Caco-2 (cell line): ENCODE measurements at regions not wholly inside any gene's neighbourhood (a gene's known extent, or its start where the extent isn't known, plus 50 kb on each side); places are given as distances from the start of the nearest gene placed in this dataset.

Source experiments
- BruUV-seq: library from RNA; stranded (reverse); fragments of 400-500 nt; replicated peaks from 2 replicates; lab custom pipeline; 2021; lab: Mats Ljungman, UMichigan
- CTCF ChIA-PET: fragments of 300-600 bp; sonication (Branson Sonifier 250); formaldehyde crosslinking; loops from one replicate; lab custom pipeline; 2022; ENCODE audit warnings: antibody characterized with exemption; lab: Charles Lee
- POLR2A ChIA-PET: fragments of 300-600 bp; sonication (Branson Sonifier 250); formaldehyde crosslinking; loops from one replicate; lab custom pipeline; 2022; ENCODE audit warnings: antibody characterized with exemption; lab: Charles Lee
- DNase-seq, 2 experiments: peaks; one replicate each; pipeline versions ENCODE4 v3.0.0 to v3.0.0-alpha.2; 2020 to 2022
- H3K27me3 ChIP-seq: replicated peaks from 2 replicates; pipeline ENCODE4 v1.6.0; 2011; ENCODE audit warnings: low read length; ENCODE audit not compliant: control insufficient read depth, insufficient read depth
- H3K36me3 ChIP-seq: 2 replicates; pipeline ENCODE4 v1.5.1; 2011; ENCODE audit warnings: low read length; ENCODE audit not compliant: control insufficient read depth, insufficient read depth
- H3K4me1 ChIP-seq: fragments of 250-450 bp; sonication (Bioruptor Pico); 2 replicates; pipeline ENCODE4 v1.5.1; 2020; ENCODE audit warnings: mild to moderate bottlenecking
- H3K4me3 ChIP-seq: 2 replicates; pipeline ENCODE4 v1.5.1; 2011; ENCODE audit warnings: low read depth, mild to moderate bottlenecking, control low read depth, low read length
- H3K9me3 ChIP-seq: fragments of 250-450 bp; sonication (Bioruptor Pico); 2 replicates; pipeline ENCODE4 v1.5.1; 2020; ENCODE audit warnings: mild to moderate bottlenecking, moderate library complexity
- H3K27ac Mint-ChIP-seq: one replicate; pipeline ENCODE4 v1.8.0; 2022; ENCODE audit warnings: mixed read lengths; ENCODE audit not compliant: unreplicated experiment
- H3K27me3 Mint-ChIP-seq: one replicate; pipeline ENCODE4 v1.8.0; 2022; ENCODE audit warnings: mixed read lengths; ENCODE audit not compliant: insufficient read depth, unreplicated experiment
- H3K36me3 Mint-ChIP-seq: one replicate; pipeline ENCODE4 v1.8.0; 2022; ENCODE audit warnings: mild to moderate bottlenecking, mixed read lengths; ENCODE audit not compliant: insufficient read depth, unreplicated experiment
- H3K4me1 Mint-ChIP-seq: one replicate; pipeline ENCODE4 v1.8.0; 2022; ENCODE audit warnings: low read depth, mixed read lengths; ENCODE audit not compliant: unreplicated experiment
- H3K4me3 Mint-ChIP-seq: one replicate; pipeline ENCODE4 v1.8.0; 2022; ENCODE audit warnings: mild to moderate bottlenecking, moderate library complexity, mixed read lengths; ENCODE audit not compliant: unreplicated experiment
- H3K9me3 Mint-ChIP-seq: one replicate; pipeline ENCODE4 v1.8.0; 2022; ENCODE audit warnings: mixed read lengths; ENCODE audit not compliant: unreplicated experiment
- CTCF ChIP-seq, 2 experiments: fragments of 200-600 bp in 1 of 2; IDR thresholded peaks; 1 replicate in 1 of 2; 2 replicates in 1 of 2; pipeline versions ENCODE4 v1.5.1 to v1.8.0; 2011 to 2022; ENCODE audit warnings: antibody characterized with exemption in 1 of 2, control low read depth in 1 of 2, inconsistent platforms in 1 of 2, low read depth in 1 of 2, low read length in 1 of 2, mild to moderate bottlenecking in 1 of 2, moderate library complexity in 1 of 2; ENCODE audit not compliant: insufficient read depth in 1 of 2, severe bottlenecking in 1 of 2, unreplicated experiment in 1 of 2
- intact Hi-C: fragments of 100-400 bp; cut with micrococcal nuclease; formaldehyde crosslinking; loops from one replicate; pipeline ENCODE4 v1.10.0; 2022; ENCODE audit not compliant: unreplicated experiment

DNA sequence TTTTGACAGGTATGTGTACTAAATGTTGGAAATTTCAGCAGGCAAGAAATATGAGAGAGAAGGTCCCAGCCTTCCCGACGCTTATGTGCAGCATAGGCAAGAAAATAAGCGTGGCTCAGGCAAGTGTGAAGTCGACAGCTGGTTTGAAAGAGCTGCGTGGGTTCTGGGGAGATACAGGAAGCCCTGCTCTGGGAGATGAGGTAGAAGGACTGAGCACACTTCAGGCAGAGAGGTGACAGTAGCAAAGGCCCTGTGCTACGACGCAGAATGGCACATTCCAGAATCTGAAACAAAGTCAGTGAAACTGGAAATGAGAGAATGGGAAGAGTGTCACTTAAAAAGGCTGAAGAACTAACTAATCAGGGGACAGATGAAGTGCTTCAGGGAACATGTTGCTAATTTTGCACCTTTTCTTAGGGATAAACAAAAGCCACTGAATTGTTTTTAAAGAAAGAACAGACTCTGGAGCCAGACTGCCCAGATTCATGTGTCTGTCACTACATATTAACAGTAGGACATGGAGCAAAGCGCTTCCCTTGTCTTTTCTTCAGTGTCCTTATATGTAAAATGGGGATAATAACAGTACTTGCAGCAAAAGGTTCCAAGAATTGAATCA lies 160.1 kb downstream of the SPRY2 start:
- Mint-ChIP-seq H3K27ac (no peak overlapping the region), H3K36me3 (no peaks in the 10 kb centered on the region), H3K9me3 (peaks cover 10% of the 10 kb centered on the region), H3K4me3 (no peak overlapping the region), H3K27me3 (no peaks in the 10 kb centered on the region), H3K4me1 (peaks cover 10% of the 10 kb centered on the region)
- no TSS peak for BruUV-seq
- Histone ChIP-seq H3K36me3 (no peaks in the 10 kb centered on the region), H3K4me3 (no peak overlapping the region), H3K4me1 (no peaks in the 10 kb centered on the region), H3K9me3 (no peaks in the 10 kb centered on the region), H3K27me3 (no peaks in the 10 kb centered on the region)
- intact Hi-C loops: no loop called here
- no peak for DNase-seq
- POLR2A ChIA-PET: no interaction called here
- no peak for TF ChIP-seq CTCF (IDR thresholded peaks at IDR 0.05; ENCODE audit: insufficient read depth in 1 of 2, low read depth in 1 of 2, low read length in 1 of 2, severe bottlenecking in 1 of 2, unreplicated experiment in 1 of 2)
- CTCF ChIA-PET: no interaction called here

- no peak for DNase-seq
- Histone ChIP-seq H3K36me3 (no peaks in the 10 kb centered on the region), H3K9me3 (no peaks in the 10 kb centered on the region), H3K4me1 (no peaks in the 10 kb centered on the region), H3K4me3 (no peak overlapping the region), H3K27me3 (no peaks in the 10 kb centered on the region)
- ChIA-PET CTCF (no interaction called here), POLR2A (no interaction called here)
- intact Hi-C loops: no loop called here
- H3K27ac Mint-ChIP-seq: no peak overlapping the region
- peaks cover under 1% of the 10 kb centered on the region for H3K4me1 Mint-ChIP-seq
- no peaks in the 10 kb centered on the region for H3K27me3 Mint-ChIP-seq
- no peak for TF ChIP-seq CTCF (IDR thresholded peaks at IDR 0.05; ENCODE audit: insufficient read depth in 1 of 2, low read depth in 1 of 2, low read length in 1 of 2, severe bottlenecking in 1 of 2, unreplicated experiment in 1 of 2)
- H3K4me3 Mint-ChIP-seq: no peak overlapping the region
- no TSS peak for BruUV-seq
- no peaks in the 10 kb centered on the region for H3K36me3 Mint-ChIP-seq
- H3K9me3 Mint-ChIP-seq: no peaks in the 10 kb centered on the region
Observed at GRCh38 chr13:80177327-80177726, 163.6 kb downstream of the SPRY2 start.

DNA sequence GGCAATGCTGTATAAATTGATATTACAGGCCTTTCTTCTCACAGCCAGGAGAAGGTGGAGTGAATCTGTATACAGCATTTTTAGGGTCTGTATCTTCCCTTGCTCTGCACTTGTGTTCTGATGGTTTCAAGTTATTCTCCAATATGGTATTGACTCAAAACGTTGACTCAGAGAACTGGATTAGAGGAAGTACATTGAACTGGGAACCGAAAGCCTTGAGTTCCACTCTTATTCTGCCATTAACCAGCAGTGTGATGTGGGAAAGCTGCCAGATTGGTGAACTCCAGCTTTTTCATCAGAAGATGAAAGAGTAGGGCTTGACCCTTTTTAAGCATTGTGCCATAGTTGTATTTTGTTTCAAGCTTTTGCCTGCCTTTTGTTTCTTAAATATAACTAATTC lies 167.7 kb downstream of the SPRY2 start:
- CTCF ChIA-PET: no interaction called here

More for the DNA sequence above, 167.7 kb downstream of the SPRY2 start:
- Mint-ChIP-seq H3K9me3 (no peaks in the 10 kb centered on the region), H3K4me1 (no peaks in the 10 kb centered on the region), H3K27ac (no peak overlapping the region), H3K27me3 (no peaks in the 10 kb centered on the region), H3K4me3 (no peak overlapping the region), H3K36me3 (no peaks in the 10 kb centered on the region)
- no peaks in the 10 kb centered on the region for H3K27me3 ChIP-seq
- no peaks in the 10 kb centered on the region for H3K4me1 ChIP-seq
- POLR2A ChIA-PET: no interaction called here
- no peaks in the 10 kb centered on the region for H3K9me3 ChIP-seq
- no peak for TF ChIP-seq CTCF (IDR thresholded peaks at IDR 0.05; ENCODE audit: insufficient read depth in 1 of 2, low read depth in 1 of 2, low read length in 1 of 2, severe bottlenecking in 1 of 2, unreplicated experiment in 1 of 2)
- no peak overlapping the region for H3K4me3 ChIP-seq
- intact Hi-C loops: no loop called here
- no TSS peak for BruUV-seq
- no peak for DNase-seq
- no peaks in the 10 kb centered on the region for H3K36me3 ChIP-seq
